UCSD-AML1 (cell line): ENCODE measurements at regions not wholly inside any gene's neighbourhood (a gene's known extent, or its start where the extent isn't known, plus 50 kb on each side); places are given as distances from the start of the nearest gene placed in this dataset.

Source experiments
- DNase-seq: peaks from one replicate; lab custom pipeline; 2025; ENCODE audit not compliant: unreplicated experiment; lab: John Stamatoyannopoulos, UW

DNA sequence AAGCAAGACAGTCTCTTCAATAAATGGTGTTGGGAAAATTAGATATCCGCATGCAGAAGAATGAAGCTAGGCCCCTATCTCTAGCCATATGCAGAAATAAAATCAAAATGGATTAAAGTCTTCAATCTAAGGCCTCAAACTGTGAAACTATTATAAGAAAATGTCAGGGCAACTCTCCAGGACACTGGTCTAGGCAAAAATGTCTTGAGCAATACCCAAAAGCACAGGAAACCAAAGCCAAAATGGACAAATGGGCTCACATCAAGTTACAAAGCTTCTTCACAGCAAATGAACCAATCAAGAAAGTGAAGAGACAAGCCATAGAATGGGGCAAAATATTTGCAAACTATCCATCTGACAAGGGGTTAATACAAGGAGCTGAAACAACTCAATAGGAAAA, 338.8 kb downstream of the NNT start:
- DNase-seq: no peak

DNA sequence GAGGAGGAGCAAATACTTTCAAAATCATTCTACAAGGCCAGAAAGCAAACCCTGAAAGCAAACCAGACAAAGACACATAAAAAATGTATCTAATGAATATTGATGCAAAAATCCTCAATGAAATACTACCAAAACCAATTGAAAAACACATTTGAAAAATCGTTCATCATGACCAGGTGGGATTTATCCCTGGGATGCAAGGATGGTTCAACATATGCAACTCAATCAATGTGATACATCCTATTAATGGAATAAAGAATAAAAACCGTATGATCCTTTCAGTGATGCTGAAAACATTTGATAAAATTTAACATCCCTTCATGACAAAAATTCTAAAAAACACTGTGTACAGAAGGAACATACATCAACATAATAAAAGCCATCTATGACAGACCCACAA, 337.6 kb downstream of the NNT start:
- DNase-seq: no peak

DNA sequence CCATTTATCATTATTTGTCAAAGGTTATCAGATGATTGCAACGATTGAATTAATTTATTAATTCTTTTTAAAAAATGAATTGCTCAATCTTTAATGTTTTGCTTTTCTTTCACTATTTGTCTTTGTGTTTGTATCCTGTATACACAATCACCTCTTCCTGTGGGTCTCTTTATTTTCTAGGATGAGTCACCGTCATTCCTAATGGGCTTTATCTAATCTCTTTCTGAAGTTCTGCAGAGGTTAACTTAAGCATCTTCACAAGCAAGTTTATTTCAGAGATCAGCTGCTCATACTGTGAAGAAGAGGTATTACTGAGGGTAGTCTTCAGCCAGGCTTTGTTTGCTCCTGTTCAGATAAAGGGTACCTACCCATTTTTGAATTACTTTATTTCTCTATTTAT, 323.9 kb downstream of the NNT start:
- DNase-seq: no peak

DNA sequence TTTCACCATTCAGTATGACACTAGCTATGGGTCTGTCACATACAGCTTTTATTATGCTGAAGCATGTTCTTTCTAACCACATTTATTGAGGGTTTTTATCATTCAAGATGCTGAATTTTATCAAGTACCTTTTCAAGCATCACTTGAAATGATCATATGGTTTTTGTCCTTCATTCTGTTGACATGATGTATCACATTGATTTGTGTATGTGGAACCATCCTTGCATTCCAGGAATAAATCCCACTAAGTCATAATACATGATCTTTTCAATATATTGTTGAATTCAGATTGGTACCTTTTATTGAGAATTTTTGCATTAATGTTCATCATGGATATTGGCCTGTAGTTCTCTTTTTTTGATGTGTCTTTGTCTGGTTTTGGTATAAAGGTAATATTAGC, 317.4 kb downstream of the NNT start:
- DNase-seq: no peak

DNA sequence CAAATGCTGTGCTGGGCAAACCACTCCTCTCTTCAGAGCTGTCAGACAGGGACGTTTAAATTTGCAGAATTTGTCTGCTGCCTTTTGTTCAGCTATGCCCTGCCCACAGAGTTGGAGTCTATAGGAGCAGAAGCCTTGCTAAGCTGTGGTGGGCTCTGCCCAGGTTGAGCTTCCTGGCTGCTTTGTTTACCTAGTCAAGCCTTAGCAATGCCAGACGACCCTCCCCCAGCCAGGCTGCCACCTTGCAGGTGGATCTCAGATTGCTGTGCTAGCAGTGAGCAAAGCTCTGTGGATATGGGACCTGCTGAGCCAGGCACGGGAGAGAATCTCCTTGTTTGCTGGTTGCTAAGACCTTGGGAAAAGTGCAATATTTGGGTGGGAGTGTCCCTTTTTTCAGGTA, 314.9 kb downstream of the NNT start:
- no peak for DNase-seq

DNA sequence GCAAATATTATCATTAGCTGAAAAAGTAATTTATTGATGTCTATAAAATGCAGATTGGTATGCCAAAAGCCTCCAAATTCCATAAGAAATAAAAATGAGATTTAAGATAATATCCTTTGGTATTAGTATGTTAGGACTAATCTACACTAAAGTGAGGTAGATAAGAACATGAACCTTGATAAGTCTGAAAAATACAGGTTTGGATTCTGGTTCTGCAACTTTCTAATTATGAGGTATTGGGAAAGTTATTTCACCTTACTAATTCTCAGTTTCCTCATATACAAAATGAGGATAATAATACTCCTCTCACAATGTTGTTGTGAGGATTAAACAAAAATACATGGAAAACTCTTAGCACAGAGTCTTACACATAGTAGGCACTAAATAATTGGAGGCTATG, 300.1 kb downstream of the NNT start:
- DNase-seq: no peak

DNA sequence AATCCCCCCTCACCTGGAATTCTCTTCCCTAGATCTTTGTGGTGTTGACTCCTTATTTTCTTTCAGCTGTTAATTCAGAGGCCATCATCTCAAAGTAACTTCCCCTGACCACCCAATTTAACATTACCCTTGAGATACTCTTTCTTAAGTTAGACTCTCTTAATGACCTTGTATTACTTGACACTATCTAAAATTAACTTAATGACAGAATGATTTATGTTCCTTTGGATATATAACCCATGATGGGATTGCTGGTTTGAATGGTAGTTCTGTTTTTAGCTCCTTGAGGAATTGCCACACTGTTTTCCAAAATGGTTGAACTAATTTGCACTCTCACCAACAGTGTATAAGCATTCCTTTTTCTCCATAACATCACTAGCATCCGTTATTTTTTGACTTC, 298.0 kb downstream of the NNT start:
- DNase-seq: no peak

- no peak for DNase-seq
These were observed 292.9 kb downstream of the NNT start for GRCh38 chr5:43895876-43896275.

- DNase-seq: no peak
These were observed 291.1 kb downstream of the NNT start for GRCh38 chr5:43893951-43894684.

DNA sequence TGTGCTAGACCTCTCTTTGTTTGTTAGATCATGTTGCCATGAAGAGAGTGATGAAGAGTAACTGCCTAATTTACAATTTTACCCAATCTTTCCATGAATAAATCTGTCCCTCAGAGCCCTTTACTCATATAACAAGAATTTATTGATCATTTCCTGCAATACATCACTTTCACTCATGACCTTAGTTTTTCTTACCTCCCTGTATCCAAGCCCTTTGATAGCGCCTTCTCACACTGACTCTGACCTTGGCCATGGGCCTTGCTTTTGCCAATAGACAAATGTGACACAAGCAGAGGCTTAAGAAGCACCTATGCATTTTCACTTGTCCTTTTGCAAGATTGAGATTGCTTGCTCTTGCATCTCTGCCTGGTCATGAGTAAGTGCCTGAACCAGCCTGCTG, 288.1 kb downstream of the NNT start:
- DNase-seq: no peak

GRCh38 chr5:43889233-43889632, 286.3 kb downstream of the NNT start:
- DNase-seq: no peak

DNA sequence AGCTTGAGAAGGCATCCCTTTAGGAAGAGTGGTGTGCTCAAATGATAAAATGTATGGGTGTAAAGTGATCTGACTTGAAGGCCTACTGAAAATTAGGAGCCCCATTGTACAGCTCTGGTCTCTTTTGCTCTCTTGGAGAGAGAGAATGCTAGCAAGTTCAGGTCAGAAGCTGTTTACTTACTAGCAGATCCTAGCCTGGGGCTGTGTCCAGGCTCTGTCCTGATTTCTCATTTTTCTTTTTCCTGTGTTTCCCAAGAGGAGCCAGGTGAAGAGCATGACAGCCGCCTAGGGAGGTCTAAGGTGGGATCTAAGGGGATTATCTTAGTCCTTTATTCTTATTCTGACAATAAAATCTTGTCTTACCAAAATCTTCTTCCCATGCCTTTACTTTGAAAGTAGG, 272.8 kb downstream of the NNT start:
- DNase-seq: no peak

DNA sequence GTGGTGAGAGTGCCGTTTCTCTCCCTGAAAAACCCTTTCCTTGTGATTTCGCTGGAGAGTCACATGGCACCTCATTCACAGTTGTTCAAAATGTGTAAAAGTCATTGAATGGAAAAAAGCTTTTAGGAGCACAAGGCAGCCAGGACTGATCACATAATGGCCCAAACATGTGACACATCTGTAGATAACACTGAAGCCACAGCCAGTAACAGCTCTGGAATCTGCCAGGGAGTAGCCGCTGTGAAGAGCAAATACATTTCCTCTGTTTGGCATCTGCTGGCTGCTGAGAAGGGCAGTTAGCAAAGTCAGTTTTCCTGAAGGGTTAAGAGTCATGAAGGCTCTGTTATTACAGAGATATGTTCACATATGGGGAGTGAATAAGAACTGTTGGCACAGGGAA, 271.8 kb downstream of the NNT start:
- no peak for DNase-seq

GRCh38 chr5:43873791-43874190, 270.8 kb downstream of the NNT start:
- no peak for DNase-seq

DNA sequence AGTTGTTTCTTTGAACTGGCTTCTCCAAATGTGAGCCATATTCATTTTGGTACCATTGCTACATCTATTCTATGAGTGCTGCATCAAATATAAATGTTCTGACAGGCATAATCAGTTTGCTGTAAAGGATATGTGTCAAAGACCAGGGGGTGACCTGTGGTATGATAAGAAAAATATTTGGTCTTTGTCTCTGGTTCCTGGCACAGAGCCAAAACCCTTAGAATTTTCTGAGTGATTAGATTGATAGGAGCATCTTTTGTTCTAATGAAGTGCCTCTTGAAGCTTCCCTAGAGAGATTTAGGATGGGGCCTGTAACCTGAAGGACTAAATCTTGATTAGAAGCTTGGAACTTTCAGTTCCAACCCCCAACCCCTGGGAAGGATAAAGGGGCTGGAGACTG, 256.3 kb downstream of the NNT start:
- no peak for DNase-seq

- no peak for DNase-seq
These were observed 252.5 kb downstream of the NNT start for GRCh38 chr5:43855452-43855851.

- DNase-seq: no peak
These were observed 251.8 kb downstream of the NNT start for GRCh38 chr5:43854697-43855292.

- no peak for DNase-seq
These were observed 249.3 kb downstream of the NNT start for GRCh38 chr5:43852279-43852678.

DNA sequence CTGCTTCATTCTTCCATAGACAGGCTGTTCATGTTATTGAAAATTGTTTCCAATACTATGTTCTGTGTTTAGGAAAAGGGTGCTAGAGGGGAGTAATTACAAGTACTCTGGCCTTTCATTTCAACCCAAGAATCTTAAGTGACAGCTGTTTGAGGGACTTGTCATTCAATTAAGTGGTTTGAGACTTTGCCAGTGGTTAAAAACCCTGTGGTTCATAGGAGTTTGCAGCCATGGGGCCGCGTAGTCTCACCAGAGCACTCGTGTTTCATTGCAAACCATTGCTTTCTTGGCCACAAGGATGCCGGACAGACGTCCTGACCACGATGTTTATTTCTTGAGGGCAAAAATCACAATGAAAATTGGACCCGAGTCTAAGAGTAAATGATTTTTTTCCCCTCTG, 248.8 kb downstream of the NNT start:
- DNase-seq: no peak

DNA sequence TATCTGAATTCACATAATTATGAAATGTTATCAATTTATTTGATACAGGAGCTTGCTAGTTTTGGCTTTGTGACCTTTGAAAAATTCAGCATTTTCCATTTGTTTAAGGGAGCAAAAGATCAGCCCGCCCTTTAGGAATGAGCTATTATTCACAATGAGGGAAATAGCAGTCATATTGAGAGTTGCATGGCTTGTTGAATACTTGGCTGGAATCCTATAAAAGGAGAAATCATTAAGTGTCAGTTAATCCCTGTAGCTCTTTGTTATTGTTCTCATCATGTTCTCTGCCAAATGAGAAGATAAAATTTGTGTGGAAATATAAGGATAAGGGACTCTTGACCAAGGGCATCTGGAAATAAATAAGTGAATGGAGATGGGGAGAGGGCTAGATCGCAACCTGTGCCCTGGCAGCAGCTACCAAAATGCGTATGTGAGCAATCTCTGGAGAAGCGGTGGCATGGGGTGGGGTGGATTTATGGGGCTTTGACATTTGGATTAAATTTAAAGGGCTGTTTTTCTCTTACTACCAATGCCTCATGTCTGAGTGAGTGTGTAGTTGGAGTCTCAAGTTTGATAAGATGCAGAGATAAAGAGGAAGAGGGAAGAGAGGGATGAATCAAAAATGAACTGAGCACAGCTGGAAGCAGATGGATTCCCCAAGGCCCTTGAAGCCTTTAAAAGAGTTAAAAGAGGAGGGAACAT, 237.6 kb downstream of the NNT start:
- DNase-seq: no peak

- no peak for DNase-seq
These were observed 236.2 kb downstream of the NNT start for GRCh38 chr5:43839218-43839617.

GRCh38 chr5:43837996-43838395, 235.0 kb downstream of the NNT start:
- DNase-seq: no peak

- no peak for DNase-seq
These were observed 234.1 kb downstream of the NNT start for GRCh38 chr5:43837091-43837490.
